ENCODE measurements at regions not wholly inside any gene's neighbourhood (a gene's known extent, or its start where the extent isn't known, plus 50 kb on each side); places are given as distances from the start of the nearest gene placed in this dataset.
"Not testable (repeated sequence)": the region's sequence is repeated elsewhere in the genome, so short reads cannot be mapped to it uniquely, and the experiment has no call there.

GRCh38 chr6:28626386-28626785, 100.7 kb downstream of the GPX5 start:
- DNase-seq = not testable (repeated sequence)

GRCh38 chr6:28632326-28632851, 106.7 kb downstream of the GPX5 start:
- no peak for DNase-seq

- DNase-seq = no peak
Measured at GRCh38 chr6:28633445-28634215, 107.9 kb downstream of the GPX5 start.

- DNase-seq = no peak
Measured at GRCh38 chr6:28634411-28634760, 108.7 kb downstream of the GPX5 start.

- no peak for DNase-seq
Measured at GRCh38 chr6:28634761-28635546, 109.3 kb downstream of the GPX5 start.

- DNase-seq = no peak
Measured at GRCh38 chr6:28635547-28636158, 110.0 kb downstream of the GPX5 start.

GRCh38 chr6:28638787-28639430, 113.2 kb downstream of the GPX5 start:
- DNase-seq = no peak

GRCh38 chr6:28639445-28640290, 114.0 kb downstream of the GPX5 start:
- DNase-seq = not testable (repeated sequence)

- no peak for DNase-seq
Measured at GRCh38 chr6:28643017-28643740, 117.5 kb downstream of the GPX5 start.

GRCh38 chr6:28646650-28647049, 121.0 kb downstream of the GPX5 start:
- no peak for DNase-seq

GRCh38 chr6:28648035-28648877, 122.6 kb downstream of the GPX5 start:
- DNase-seq = no peak

GRCh38 chr6:28648878-28649375, 123.2 kb downstream of the GPX5 start:
- no peak for DNase-seq

GRCh38 chr6:28651161-28651560, 125.5 kb downstream of the GPX5 start:
- no peak for DNase-seq

- DNase-seq = no peak
Measured at GRCh38 chr6:28653876-28654275, 128.2 kb downstream of the GPX5 start.

GRCh38 chr6:28655164-28655563, 129.5 kb downstream of the GPX5 start:
- DNase-seq = no peak

- DNase-seq = no peak
Measured at GRCh38 chr6:28656715-28657114, 131.0 kb downstream of the GPX5 start.

GRCh38 chr6:28657381-28657768, 131.7 kb downstream of the GPX5 start:
- DNase-seq = no peak

GRCh38 chr6:28657769-28658465, 132.2 kb downstream of the GPX5 start:
- no peak for DNase-seq

- no peak for DNase-seq
Measured at GRCh38 chr6:28658475-28659249, 133.0 kb downstream of the GPX5 start.

All from NCI-H2029 (cell line).